ENCODE measurements at regions not wholly inside any gene's neighbourhood (a gene's known extent, or its start where the extent isn't known, plus 50 kb on each side); places are given as distances from the start of the nearest gene placed in this dataset.

DNA sequence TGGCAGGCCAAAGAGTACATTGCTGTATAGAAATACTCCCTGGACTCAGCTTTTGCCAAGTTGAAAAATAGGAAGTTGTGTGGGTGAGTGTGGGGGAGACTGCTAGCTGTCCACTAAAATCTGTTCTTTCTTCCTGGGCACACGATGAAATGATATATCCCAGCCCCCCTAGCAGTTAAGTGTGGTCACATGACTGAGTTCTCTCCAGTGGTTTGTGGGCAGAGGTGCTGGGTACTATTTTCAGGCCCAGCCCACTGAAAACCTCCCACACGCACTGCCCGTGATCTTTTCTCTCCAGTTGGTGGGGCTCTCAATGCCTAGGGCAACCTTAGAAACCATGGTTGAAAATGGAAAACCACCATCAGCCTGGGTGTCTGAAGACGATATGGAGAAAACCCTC lies 119.7 kb upstream of the LMO4 start:
- no peak for TF ChIP-seq GABPA (IDR thresholded peaks at IDR 0.05; ENCODE audit: low read depth)
- no peak for TF ChIP-seq TCF12 (IDR thresholded peaks at IDR 0.05)
- no peak for TF ChIP-seq EP300 (IDR thresholded peaks at IDR 0.05; ENCODE audit: borderline replicate concordance in 1 of 2, low read depth in 1 of 2, low read length in 1 of 2)

All from SK-N-SH (cell line).